PFSK-1 (cell line): ENCODE measurements at regions not wholly inside any gene's neighbourhood (a gene's known extent, or its start where the extent isn't known, plus 50 kb on each side); places are given as distances from the start of the nearest gene placed in this dataset.

ENCODE experiments used
- SIN3A ChIP-seq: IDR thresholded peaks from 2 replicates; pipeline ENCODE4 v1.6.1; 2012; ENCODE audit warnings: mild to moderate bottlenecking, low read length, moderate library complexity, borderline replicate concordance; ENCODE audit not compliant: insufficient read depth
- TAF1 ChIP-seq: IDR thresholded peaks from 2 replicates; pipeline ENCODE4 v1.6.1; 2012; ENCODE audit warnings: low read length, control low read depth, borderline replicate concordance; ENCODE audit not compliant: insufficient read depth
- TF ChIP-seq, protein P1 (sequence below), 2 experiments: IDR thresholded peaks; 2 replicates each; pipeline versions ENCODE4 v1.6.1 to v1.8.0; 2011 to 2012; ENCODE audit warnings: low read depth in 2 of 2, low read length in 2 of 2, control low read depth in 1 of 2, inconsistent platforms in 1 of 2, mild to moderate bottlenecking in 1 of 2, moderate library complexity in 1 of 2; ENCODE audit not compliant: insufficient read depth in 1 of 2

- TF ChIP-seq SIN3A (no peak), TAF1 (no peak)
- TF ChIP-seq, protein P1, sequence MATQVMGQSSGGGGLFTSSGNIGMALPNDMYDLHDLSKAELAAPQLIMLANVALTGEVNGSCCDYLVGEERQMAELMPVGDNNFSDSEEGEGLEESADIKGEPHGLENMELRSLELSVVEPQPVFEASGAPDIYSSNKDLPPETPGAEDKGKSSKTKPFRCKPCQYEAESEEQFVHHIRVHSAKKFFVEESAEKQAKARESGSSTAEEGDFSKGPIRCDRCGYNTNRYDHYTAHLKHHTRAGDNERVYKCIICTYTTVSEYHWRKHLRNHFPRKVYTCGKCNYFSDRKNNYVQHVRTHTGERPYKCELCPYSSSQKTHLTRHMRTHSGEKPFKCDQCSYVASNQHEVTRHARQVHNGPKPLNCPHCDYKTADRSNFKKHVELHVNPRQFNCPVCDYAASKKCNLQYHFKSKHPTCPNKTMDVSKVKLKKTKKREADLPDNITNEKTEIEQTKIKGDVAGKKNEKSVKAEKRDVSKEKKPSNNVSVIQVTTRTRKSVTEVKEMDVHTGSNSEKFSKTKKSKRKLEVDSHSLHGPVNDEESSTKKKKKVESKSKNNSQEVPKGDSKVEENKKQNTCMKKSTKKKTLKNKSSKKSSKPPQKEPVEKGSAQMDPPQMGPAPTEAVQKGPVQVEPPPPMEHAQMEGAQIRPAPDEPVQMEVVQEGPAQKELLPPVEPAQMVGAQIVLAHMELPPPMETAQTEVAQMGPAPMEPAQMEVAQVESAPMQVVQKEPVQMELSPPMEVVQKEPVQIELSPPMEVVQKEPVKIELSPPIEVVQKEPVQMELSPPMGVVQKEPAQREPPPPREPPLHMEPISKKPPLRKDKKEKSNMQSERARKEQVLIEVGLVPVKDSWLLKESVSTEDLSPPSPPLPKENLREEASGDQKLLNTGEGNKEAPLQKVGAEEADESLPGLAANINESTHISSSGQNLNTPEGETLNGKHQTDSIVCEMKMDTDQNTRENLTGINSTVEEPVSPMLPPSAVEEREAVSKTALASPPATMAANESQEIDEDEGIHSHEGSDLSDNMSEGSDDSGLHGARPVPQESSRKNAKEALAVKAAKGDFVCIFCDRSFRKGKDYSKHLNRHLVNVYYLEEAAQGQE (IDR thresholded peaks at IDR 0.05; ENCODE audit: insufficient read depth in 1 of 2, low read depth in 2 of 2, low read length in 2 of 2) = no peak
Observed at GRCh38 chr19:31145007-31145406, 204.2 kb downstream of the TSHZ3 start.
